Endothelial cell of umbilical vein (primary cell): ENCODE measurements at regions not wholly inside any gene's neighbourhood (a gene's known extent, or its start where the extent isn't known, plus 50 kb on each side); places are given as distances from the start of the nearest gene placed in this dataset.

Experiments used
- BruUV-seq: library from RNA; stranded (reverse); fragments of 400-500 nt; replicated peaks from 2 replicates; lab custom pipeline; 2021; lab: Mats Ljungman, UMichigan
- CTCF ChIA-PET: fragments of 300-600, 350-600 bp; sonication (Branson Sonifier 250); formaldehyde crosslinking; loops from one replicate; lab custom pipeline; 2021; ENCODE audit warnings: antibody characterized with exemption, inconsistent platforms; lab: Charles Lee
- POLR2A ChIA-PET: fragments of 300-600, 350-600 bp; sonication (Branson Sonifier 250); formaldehyde crosslinking; loops from one replicate; lab custom pipeline; 2021; ENCODE audit warnings: antibody characterized with exemption, inconsistent platforms; lab: Charles Lee
- DNase-seq: peaks from one replicate; pipeline ENCODE4 v3.0.0-alpha.2; 2011; ENCODE audit warnings: low read depth, low spot score
- FAIRE-seq: peaks from 2 replicates; lab custom pipeline; 2011; peaks lifted over from hg19 to GRCh38; lab: Jason Lieb, UNC
- H2AFZ ChIP-seq: 2 replicates; pipeline ENCODE4 v1.6.0; 2012; ENCODE audit warnings: low read depth, low read length, control low read depth, inconsistent platforms
- H3K27ac ChIP-seq: 2 replicates; pipeline ENCODE4 v1.5.1; 2011; ENCODE audit warnings: low read depth, mild to moderate bottlenecking, control low read depth, low read length, moderate library complexity; ENCODE audit not compliant: insufficient read depth
- H3K27me3 ChIP-seq, 2 experiments: 2 replicates each; pipeline versions ENCODE4 v1.6.0 to v1.6.1; 2011; ENCODE audit warnings: low read length in 2 of 2, mixed read lengths in 1 of 2; ENCODE audit not compliant: control insufficient read depth in 2 of 2, insufficient read depth in 2 of 2
- H3K36me3 ChIP-seq, 2 experiments: 2 replicates in 1 of 2; 3 replicates in 1 of 2; pipeline ENCODE4 v1.5.1; 2011; ENCODE audit warnings: low read length in 2 of 2, mild to moderate bottlenecking in 1 of 2, moderate library complexity in 1 of 2; ENCODE audit not compliant: control insufficient read depth in 2 of 2, insufficient read depth in 2 of 2; ENCODE audit errors: extremely low read depth in 1 of 2
- H3K4me1 ChIP-seq: 3 replicates; pipeline ENCODE4 v1.5.1; 2011; ENCODE audit warnings: mild to moderate bottlenecking, low read length; ENCODE audit not compliant: control insufficient read depth, insufficient read depth; ENCODE audit errors: extremely low read depth
- H3K4me2 ChIP-seq: 2 replicates; pipeline ENCODE4 v1.6.1; 2011; ENCODE audit warnings: low read length, control low read depth, mixed read lengths; ENCODE audit not compliant: insufficient read depth
- H3K4me3 ChIP-seq, 3 experiments: fragments of 200-600 bp in 1 of 3; sonication (generic), shearing (Covaris generic) in 1 of 3; replicated peaks in 1 of 3; 2 replicates each; pipeline ENCODE4 v1.5.1; 2011 to 2016; ENCODE audit warnings: control low read depth in 3 of 3, low read length in 3 of 3, mild to moderate bottlenecking in 2 of 3, inconsistent platforms in 1 of 3, low read depth in 1 of 3, moderate library complexity in 1 of 3; ENCODE audit not compliant: insufficient read depth in 1 of 3
- H3K79me2 ChIP-seq: 2 replicates; pipeline ENCODE4 v1.6.0; 2012; ENCODE audit warnings: low read length, inconsistent platforms; ENCODE audit not compliant: control insufficient read depth, insufficient read depth
- H3K9ac ChIP-seq: replicated peaks from 2 replicates; pipeline ENCODE3; 2011; ENCODE audit warnings: low read length, control low read depth; ENCODE audit not compliant: insufficient read depth; ENCODE audit errors: extremely low read depth
- H3K9me1 ChIP-seq: replicated peaks from 3 replicates; pipeline ENCODE4 v1.6.0; 2011; ENCODE audit warnings: mild to moderate bottlenecking, low read length; ENCODE audit not compliant: control insufficient read depth, insufficient read depth; ENCODE audit errors: extremely low read depth
- H3K9me3 ChIP-seq: replicated peaks from 2 replicates; pipeline ENCODE4 v1.5.1; 2012; ENCODE audit warnings: low read length, inconsistent platforms; ENCODE audit not compliant: control insufficient read depth, insufficient read depth
- H4K20me1 ChIP-seq: replicated peaks from 2 replicates; pipeline ENCODE3; 2011; ENCODE audit warnings: mild to moderate bottlenecking, low read length; ENCODE audit not compliant: control insufficient read depth, insufficient read depth; ENCODE audit errors: extremely low read depth
- CTCF ChIP-seq, 2 donors: IDR thresholded peaks; 1 replicate in 1 of 2; 2 replicates in 1 of 2; pipeline ENCODE4 v1.5.1; 2011; ENCODE audit warnings: low read length in 2 of 2, mild to moderate bottlenecking in 2 of 2, moderate library complexity in 2 of 2, control low read depth in 1 of 2, inconsistent platforms in 1 of 2, low read depth in 1 of 2; ENCODE audit not compliant: insufficient read depth in 1 of 2; ENCODE audit errors: extremely low read depth in 1 of 2
- EZH2 ChIP-seq: IDR thresholded peaks from 2 replicates; pipeline ENCODE4 v1.6.1; 2012; ENCODE audit warnings: borderline replicate concordance, low read depth, mild to moderate bottlenecking, moderate library complexity, low read length, inconsistent platforms; ENCODE audit not compliant: severe bottlenecking
- FOS ChIP-seq: IDR thresholded peaks from 2 replicates; pipeline ENCODE4 v1.6.1; 2011; ENCODE audit warnings: mild to moderate bottlenecking, low read length, moderate library complexity, borderline replicate concordance; ENCODE audit not compliant: insufficient read depth
- GATA2 ChIP-seq: IDR thresholded peaks from 2 replicates; pipeline ENCODE4 v1.7.0; 2011; ENCODE audit warnings: low read depth, mild to moderate bottlenecking, moderate library complexity, mixed read lengths, low read length; ENCODE audit not compliant: insufficient read length, insufficient read depth
- JUN ChIP-seq: IDR thresholded peaks from 2 replicates; pipeline ENCODE4 v1.6.1; 2011; ENCODE audit warnings: borderline replicate concordance, low read depth; ENCODE audit not compliant: insufficient read length, insufficient read depth
- MAX ChIP-seq: IDR thresholded peaks from 2 replicates; pipeline ENCODE4 v1.6.1; 2011; ENCODE audit not compliant: insufficient read depth, insufficient read length
- MYC ChIP-seq: IDR thresholded peaks from one replicate; pipeline ENCODE4 v1.6.1; 2011; ENCODE audit warnings: mild to moderate bottlenecking, low read depth, low read length
- POLR2A ChIP-seq: IDR thresholded peaks from 2 replicates; pipeline ENCODE4 v1.6.1; 2012; ENCODE audit warnings: low read depth, mild to moderate bottlenecking, control low read depth, low read length
- POLR2AphosphoS5 ChIP-seq: IDR thresholded peaks from 2 replicates; pipeline ENCODE4 v1.6.1; 2012; ENCODE audit warnings: low read depth, mild to moderate bottlenecking, control low read depth, low read length, moderate library complexity; ENCODE audit not compliant: insufficient read depth
- dilution Hi-C: fragments of 300-500 bp; cut with MboI; formaldehyde crosslinking; loops from one replicate; pipeline ENCODE4 v1.15.0; 2019; ENCODE audit warnings: low sequenced_read_pairs; ENCODE audit not compliant: extremely low pct_ligation_motif_present
- intact Hi-C: fragments of 100-400 bp; cut with micrococcal nuclease; formaldehyde crosslinking; loops from one replicate; pipeline ENCODE4 v1.10.0; 2022

GRCh38 chr20:58580474-58580835 is 65.3 kb upstream of the APCDD1L start:
- POLR2A ChIA-PET, result no interaction called here
- intact Hi-C loops, result no loop called here
- H3K9me3 ChIP-seq, result no peaks in the 10 kb centered on the region

More at GRCh38 chr20:58580474-58580835, 65.3 kb upstream of the APCDD1L start:
- Histone ChIP-seq H3K4me1 (no peaks in the 10 kb centered on the region), H3K27me3 (no peaks in the 10 kb centered on the region), H4K20me1 (no peaks in the 10 kb centered on the region), H3K79me2 (no peaks in the 10 kb centered on the region), H2AFZ (no peak overlapping the region), H3K9me1 (no peaks in the 10 kb centered on the region), H3K27ac (no peak overlapping the region), H3K36me3 (no peaks in the 10 kb centered on the region), H3K4me3 (no peak overlapping the region), H3K4me2 (no peak overlapping the region), H3K9ac (no peak overlapping the region)
- CTCF ChIA-PET, result no interaction called here
- FAIRE-seq (no peak), DNase-seq (no peak)
- no TSS peak for BruUV-seq
- TF ChIP-seq CTCF (IDR thresholded peaks at IDR 0.05; ENCODE audit: extremely low read depth in 1 of 2, insufficient read depth in 1 of 2, low read depth in 1 of 2, low read length in 2 of 2) (no peak), MAX (no peak), POLR2AphosphoS5 (no peak), POLR2A (no peak), MYC (no peak), GATA2 (no peak), JUN (no peak), FOS (no peak), EZH2 (no peak)
- dilution Hi-C loops, result no loop called here
